Activated CD4-positive, alpha-beta T cell treated with anti-CD3 and anti-CD28 coated beads, Interleukin-2, amount 50 U/mL, for 24 hours (primary cell): ENCODE measurements at regions not wholly inside any gene's neighbourhood (a gene's known extent, or its start where the extent isn't known, plus 50 kb on each side); places are given as distances from the start of the nearest gene placed in this dataset.

Source experiments
- DNase-seq, 2 donors: peaks; one replicate each; pipeline ENCODE4 v3.0.0-alpha.2; 2020; ENCODE audit warnings: low read depth in 1 of 2, low spot score in 1 of 2

DNA sequence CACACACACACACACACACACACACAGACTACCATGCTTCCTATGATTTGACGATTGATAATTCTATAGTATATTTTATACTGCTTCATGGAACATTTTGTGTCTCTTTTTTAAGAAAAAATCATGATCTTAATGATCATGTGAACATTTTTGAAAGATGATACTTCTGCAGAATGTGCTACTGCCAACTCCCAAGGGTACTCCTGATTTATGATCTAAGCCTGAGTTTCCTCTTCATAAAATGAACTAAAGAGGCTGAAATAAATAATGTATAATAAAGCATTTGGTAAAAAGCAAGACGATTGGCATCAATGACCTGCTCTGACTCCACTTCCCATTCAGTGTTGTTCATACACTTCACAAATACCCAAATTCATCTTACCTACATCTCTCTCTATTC, 333.8 kb upstream of the RBMS3 start:
- no peak for DNase-seq

DNA sequence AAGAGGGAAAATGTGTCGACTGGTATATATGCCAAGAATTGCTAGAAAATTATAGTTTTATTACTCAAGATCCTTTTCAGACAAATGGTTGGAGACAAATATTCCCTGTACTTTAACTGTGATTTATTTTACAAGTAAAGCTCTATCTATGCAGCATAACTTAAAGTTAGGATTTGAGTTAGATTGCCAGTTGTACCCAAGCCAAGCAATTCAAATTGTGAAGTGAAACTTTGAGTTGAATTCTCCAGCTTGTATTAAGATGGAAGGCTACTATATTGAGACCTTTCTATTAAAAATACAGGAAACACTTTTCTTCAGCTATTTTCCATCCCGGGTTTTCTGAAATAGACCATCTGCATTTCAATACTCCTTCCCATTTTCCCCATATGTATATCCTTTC, 333.1 kb upstream of the RBMS3 start:
- DNase-seq: no peak

DNA sequence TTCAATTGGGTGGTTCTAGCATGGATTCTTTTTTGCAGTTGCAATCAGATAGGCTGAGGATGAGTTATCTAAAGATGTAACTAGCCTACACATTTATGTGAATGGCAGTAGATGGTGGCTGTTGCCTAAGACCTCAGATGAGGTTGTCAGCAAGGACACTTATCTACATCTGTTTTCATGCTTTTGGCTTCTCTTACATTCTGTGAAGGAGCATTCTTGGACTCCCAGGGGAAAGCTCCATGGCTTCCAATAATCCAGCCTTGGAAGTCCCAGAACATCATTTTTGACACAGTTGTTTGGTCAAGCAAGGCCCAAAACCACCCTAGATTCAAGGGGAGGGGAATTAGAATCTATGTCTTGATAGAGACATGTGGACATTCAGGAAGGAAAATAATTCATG, 332.2 kb upstream of the RBMS3 start:
- DNase-seq: no peak

DNA sequence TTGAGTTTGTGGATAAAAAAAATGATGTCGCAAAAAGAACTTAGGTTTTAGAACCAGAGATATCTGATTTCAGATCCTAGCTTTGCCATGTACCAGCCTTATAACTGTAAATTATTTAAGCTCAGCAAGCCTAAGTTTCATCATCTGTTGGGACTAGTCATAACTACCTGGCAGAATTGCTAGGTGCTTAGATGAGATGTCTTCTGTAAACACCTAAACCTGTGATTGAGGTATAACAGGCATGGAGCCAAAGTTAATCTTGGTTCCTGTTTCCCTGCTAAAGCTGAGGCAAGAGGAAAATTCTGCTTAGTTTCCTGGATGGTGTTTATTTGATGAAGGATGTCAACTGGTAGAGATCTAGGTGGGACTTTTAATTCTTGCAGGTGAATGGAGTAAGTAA, 331.3 kb upstream of the RBMS3 start:
- DNase-seq: no peak

DNA sequence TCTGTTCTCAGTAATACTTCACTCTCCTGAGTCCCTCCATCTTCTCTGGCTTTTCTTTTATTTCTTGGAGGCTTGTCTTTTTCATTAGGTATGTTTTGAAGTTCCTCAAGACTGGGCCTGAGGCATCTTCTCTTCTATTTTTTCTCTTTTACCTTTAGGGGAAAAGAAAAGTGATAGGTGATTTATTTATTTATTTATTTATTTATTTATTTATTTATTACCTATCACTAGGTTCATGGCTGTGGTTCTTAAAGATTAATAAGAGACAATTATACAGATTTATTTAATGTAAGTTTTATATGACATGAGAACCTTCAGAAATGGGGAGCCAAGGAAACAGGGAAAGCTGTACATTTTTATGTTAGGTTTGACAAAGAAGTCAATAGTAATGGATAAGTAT, 330.3 kb upstream of the RBMS3 start:
- no peak for DNase-seq

DNA sequence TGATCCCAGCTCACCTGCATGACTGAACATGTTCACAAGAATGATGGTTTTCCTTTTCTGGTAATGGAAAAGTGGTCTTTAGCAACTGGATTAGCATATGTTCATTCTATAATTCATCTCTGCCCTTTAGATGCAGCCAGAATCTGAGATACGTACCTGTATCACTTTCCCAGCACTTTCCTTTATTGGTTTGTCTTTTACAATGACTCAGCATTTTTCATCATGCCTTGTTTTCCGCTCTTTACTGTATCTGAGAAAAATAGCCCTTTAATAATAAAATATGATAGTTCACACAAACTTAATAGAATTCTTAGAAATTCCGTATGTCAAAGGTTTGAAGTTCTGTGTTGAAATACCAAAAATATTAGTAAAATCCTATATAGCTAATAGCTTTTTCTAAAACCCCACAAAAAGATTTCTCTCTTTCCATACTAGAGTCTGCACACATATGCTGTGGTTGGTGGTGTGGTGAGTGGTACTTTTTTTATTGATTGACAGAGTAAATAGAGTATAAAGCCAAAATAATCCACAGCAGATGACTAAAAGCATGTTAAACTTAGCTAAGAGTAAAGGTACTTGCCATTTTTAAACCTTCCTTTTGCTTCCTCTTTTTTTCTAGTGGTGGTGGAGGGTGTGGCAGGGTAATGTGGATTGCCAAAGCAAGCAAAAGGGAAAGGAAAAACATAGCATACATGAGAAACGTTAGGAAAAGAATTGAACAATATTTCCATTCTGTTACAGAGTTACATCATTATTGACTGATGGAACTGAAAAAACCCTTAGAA, 328.9 kb upstream of the RBMS3 start:
- no peak for DNase-seq

DNA sequence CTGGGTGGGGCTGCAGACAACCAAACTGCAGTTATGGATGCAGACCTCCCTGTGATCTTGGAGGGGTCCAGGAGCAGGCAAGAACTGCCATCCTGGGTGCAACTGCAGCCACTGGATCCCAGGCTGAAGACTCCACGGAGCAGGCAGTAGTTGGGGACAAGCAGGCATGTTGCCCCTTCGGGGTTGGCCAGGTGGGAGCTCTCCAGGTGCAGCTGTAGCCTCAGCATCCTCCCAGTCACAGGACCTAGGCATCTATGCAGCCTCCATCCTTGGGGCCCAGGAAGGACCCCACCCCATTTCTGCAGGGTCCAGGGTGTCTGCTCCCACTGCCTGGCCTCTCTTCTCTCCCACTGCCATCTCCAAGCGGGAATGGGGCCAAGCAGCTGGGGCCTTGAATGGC, 322.2 kb upstream of the RBMS3 start:
- DNase-seq: no peak

DNA sequence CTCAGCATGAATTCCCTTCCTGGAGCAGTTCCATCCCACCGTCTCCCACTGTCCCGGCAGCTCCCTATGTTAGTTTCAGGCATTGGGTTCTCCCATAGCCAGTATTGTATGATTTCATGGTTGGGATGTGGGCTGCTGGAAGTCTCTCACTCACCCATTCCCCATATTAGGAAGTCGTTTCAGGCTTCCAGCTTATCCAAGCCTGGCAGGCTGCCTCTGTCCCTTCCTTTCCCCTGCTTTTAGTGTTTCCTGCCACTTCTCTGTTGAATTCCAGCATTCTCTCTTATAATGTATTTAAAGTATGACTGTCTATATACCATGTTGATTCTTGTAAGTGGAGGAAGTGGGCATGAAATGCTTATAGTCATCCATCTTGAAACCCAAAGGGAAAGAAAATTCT, 309.7 kb upstream of the RBMS3 start:
- DNase-seq: no peak

DNA sequence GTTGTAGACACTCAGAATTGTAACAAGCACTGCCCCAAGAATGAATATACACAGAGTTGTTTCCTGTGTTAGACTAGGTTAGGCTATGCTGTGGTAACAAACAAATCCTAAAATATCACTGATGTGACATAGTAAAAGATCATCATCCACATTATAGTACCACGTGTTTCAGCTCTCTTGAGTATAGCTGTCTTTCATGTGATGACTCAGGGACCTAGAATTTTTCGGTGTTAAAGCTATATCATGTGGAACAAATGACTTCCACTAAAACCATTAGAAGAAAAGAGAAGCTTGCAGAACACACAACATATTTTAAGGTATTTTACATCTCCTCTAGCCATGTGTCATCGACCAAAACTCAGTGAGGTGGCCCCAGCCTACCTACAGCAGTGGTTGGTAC, 307.9 kb upstream of the RBMS3 start:
- no peak for DNase-seq

DNA sequence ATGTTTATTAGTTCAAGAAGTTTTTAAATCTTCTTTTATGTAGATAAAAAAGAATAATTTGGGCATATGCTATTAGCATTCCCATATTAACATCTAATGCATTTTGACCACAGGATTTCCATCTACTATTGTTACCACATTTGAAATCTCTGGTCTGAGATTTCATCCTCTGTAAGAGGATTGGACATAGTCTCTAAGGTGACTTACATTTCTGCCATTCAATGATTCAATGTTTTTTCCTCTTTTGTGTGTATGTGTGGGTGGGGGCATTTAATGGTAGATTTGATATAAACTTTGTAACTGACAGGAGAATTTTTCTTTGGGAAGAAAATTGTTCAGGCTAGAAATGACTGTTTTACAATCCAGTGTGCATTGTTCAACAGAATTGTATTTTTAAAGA, 307.3 kb upstream of the RBMS3 start:
- DNase-seq: no peak

DNA sequence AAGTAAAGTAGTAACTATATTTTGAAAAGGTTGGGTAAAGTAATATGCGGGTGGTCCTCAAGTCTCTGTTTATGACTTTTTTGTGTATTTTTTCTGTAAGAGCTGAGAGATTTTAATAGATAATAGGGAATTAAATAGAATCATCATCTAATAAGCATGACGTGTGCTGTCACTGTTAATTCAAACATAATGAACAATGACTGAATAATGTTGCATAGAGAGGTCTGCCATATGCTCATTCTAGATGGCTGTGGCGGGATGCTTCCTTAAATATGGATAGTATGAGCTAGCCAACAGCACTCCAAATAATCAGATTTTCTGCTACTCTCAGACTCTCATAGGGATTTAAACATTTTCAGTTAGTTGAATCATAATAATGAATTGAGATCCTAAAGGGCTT, 302.8 kb upstream of the RBMS3 start:
- DNase-seq: no peak

DNA sequence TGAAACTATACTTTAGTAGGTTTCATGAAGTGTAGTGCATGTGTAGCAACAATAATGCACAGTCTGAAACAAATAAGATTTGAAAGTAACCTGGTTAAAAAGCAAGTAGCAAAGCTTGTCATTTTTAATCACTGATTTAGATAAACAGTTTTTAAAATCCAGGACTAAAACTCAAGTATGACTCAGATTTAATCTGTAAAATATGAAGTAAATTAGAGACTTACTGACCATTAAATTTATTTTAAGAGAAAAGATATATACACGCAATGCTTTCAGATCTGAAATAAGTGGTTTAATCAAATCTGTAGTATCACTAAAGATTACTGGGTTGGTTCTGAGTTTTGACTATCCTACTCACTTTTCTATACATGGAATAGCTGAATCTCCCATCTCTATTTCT, 300.7 kb upstream of the RBMS3 start:
- no peak for DNase-seq

DNA sequence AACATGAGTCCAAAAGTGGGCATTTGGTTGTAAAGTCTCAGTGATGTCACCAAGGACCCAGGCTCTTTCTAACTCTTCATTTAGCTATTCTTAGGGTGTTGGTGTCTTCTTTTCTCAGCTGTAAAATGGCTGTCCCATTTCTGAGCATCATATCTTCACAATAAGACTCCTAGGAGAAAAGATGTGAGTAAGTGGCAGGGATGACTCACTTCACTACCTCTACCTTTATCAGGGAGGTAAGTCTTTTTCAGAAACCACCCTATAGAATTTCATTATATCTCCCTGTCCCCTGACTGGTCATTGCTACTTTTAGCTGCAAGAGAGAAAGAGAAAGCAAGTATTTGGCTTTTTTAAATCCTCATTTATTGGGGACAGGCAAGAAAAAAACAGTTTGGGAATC, 300.2 kb upstream of the RBMS3 start:
- no peak for DNase-seq

DNA sequence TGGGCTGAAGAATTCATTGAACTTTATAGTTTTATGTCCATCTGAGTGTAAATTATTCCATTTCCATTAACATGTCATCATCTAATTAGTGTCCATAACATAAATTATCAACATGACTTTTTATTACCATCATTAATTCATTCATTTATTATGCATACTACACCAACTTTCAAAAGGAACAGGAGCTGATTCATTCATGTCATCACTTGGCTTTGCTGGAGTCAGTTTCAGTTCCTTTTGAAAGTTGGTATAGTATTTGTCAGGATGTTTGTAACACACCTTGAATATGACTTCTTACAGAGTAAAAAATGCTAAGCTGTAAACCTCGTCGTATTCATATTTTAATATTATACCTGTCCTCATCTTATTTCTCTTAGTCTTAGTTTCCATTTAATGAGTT, 298.0 kb upstream of the RBMS3 start:
- no peak for DNase-seq

DNA sequence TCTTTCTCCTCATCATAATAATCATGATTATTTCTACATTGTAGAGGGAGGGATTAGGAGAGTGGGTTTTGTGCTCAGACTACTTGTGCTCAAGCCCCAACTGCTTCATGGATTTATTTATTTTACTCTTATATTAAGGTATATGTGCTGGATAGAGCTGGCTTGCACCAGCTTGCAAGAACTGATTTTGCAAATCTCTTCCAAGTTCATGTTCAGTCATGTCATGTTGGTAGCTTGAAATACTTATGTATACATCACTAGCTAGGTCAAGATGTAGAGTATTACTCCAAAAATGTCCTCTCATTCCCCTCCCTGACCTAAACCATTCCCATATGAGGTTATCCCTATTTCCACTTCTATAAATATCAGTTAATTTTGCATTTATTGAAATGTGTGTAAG, 293.9 kb upstream of the RBMS3 start:
- no peak for DNase-seq

DNA sequence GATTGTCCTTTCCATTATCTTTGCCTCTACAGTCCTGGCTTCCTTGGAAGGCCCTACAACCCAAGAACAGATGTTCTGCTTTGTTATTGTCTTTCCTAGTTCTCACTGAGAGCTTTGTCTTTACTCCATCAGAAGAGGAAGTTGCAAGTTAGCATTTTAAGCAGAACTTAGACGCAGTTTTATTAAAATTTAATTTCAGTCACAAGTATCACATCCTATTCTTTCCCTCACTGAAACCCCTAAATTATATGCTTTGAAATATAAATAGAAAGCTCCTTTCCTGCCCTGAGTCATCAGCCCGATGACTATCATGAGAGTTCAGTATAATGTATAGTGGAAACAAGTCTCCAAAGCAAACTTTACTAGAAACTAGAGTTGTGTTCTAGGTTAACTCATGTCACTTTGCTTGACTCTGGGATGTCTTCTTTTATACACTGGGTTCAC, 291.2 kb upstream of the RBMS3 start:
- no peak for DNase-seq

DNA sequence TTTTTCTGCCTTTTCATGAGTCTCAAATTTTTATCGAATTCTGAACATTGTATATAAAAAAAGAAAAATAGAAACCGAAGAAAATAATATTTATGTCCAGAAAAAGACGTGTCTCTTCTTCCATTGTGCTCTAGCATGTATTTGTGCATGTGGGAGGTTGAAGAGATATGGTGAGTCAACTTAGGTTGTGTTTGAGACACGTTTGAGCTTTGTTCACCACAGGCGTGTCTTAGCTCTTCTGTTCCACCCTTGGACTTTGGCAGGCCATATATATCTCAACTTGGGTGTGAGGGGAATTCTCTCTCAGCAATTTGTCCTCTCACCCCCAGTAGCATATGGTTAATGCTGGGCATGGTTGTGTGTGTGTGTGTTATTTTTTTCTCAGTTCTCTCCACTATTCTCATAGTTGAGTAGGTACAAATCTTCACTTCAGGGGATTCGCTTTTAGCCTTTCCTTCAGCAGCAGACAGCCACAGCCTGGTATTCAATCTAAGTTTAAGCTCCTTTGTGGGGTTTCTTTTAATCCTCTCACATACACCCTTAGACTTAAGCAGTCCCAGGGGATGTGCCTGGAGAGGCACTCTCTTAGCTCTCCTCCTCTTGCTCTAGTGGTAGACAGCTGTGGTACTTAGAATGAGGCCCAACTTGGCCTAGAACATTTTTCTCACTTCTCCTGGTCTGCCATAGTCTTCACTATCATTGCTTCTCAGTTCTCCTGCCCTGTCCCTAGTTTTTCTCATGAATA, 286.5 kb upstream of the RBMS3 start:
- DNase-seq: no peak

DNA sequence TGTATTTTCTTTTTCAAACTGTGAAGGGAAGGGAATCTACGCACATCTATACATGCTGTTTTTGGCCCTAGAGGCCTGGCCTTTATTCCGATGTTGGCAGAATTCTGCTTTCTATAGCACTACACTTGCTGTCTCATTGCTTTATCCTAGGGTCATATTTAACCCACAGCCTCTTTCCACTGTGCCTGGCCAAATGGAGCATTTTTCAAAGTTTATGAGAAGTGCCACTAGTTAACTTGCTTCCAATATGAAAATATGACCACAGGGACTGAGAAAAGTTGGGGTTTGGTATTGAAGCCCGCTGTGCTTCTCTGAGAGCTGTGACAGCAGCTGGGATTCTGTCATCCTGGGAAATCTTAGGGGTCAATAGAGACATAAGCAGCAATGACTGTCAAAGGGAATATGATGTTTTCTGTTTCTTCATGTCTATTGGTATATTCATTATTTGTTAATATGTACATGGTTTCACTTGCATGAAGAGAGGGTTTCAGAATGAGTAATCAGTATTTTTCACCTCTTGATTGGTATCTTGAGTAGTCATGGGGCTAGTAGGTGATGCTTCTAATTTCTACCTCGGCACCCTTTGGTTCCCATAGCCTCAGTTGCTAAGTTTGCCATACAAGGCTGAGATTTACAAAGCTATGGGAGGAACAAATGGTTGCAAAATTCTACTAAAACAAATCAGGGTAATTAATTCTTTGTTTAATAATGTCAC, 275.8 kb upstream of the RBMS3 start:
- no peak for DNase-seq

DNA sequence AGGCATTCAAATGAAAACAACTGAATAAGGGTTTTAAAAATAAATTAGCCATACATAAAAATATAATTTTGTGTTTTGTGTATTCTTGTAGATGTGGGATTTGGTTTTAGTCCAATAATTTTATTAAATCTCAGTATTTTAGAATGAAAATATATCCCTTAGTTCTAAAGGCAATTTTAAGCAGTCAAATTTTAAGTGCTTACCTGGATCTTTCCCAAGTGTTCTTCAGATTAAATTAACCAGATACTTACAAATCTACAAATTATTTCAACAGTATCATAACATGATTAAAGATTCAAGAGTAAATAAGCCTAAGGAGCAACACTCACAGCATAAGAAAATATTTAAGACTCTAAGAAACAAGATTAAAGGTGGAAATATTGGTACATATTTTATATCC, 275.0 kb upstream of the RBMS3 start:
- DNase-seq: no peak

DNA sequence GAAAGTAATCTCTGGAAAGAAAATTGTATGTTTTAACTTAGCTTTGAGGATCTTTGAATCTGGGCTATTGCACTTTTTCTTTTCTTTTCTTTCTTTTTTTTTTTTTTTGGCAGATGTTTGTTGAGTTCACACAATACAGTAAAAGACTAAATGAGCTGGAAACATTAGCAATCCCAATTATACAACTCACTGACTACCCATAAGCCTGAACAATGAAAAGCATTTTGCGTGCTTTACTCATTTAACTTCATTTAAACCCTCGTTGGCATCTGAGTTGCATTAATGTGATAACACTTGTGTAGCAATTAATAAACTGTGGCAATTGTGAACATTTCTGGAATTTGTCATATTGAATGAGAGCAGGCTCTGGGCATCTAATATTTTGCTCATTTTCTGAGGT, 269.4 kb upstream of the RBMS3 start:
- DNase-seq: no peak

DNA sequence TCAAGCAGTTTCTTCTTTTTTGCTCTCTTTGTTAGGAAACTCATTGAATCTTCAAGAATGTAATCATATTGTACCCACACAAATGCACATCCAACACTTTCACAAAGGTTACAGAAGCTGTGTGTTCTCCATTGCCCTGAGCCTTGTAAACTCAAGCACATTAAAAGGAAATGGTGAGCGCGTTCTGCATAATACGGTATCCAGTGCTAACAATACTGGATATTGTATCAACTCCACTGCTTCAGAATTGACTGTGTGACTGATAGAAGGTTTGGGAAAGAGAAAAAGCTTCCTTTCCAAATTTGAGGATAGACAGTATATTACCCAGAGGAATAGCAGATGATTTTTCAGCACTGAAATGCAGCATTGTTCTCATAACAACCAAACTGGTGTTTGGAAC, 268.9 kb upstream of the RBMS3 start:
- no peak for DNase-seq

DNA sequence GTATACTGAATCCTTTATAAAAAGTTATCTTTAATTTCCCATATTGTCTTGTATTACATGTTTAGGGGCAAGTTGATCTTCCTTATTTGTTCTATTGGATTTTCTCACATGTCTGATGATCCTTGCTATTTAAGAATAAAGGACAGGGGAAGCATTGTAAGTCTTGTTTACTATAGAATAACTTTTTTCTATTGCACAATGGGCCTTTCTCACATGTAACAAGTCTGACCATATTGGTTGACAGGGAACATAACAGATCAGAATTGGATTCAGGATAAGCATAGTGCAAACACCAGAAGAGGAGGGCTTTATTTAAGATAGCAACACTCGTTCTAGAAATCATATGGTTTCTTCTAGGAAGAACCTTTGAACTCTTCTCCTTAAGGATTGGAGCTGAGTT, 257.9 kb upstream of the RBMS3 start:
- no peak for DNase-seq
